BE2C (cell line): ENCODE measurements at regions not wholly inside any gene's neighbourhood (a gene's known extent, or its start where the extent isn't known, plus 50 kb on each side); places are given as distances from the start of the nearest gene placed in this dataset.
A peak's percentile ranks its signal among the peaks of the same experiment; 100 is the strongest.
"Not testable (repeated sequence)": the region's sequence is repeated elsewhere in the genome, so short reads cannot be mapped to it uniquely, and the experiment has no call there.

Experiments
- DNase-seq: peaks from one replicate; pipeline ENCODE4 v3.0.0-alpha.2; 2020
- H3K27me3 ChIP-seq: fragments of 250-450 bp; sonication (Bioruptor Pico); 2 replicates; pipeline ENCODE4 v1.5.1; 2020; ENCODE audit warnings: mild to moderate bottlenecking
- H3K36me3 ChIP-seq: fragments of 250-450 bp; sonication (Bioruptor Pico); 2 replicates; pipeline ENCODE4 v1.5.1; 2020; ENCODE audit warnings: mild to moderate bottlenecking
- H3K4me1 ChIP-seq: fragments of 250-450 bp; sonication (Bioruptor Pico); 2 replicates; pipeline ENCODE4 v1.5.1; 2020
- H3K4me3 ChIP-seq: 2 replicates; pipeline ENCODE4 v1.5.1; 2011; ENCODE audit warnings: low read depth, low read length
- H3K9me3 ChIP-seq: fragments of 250-450 bp; sonication (Bioruptor Pico); 2 replicates; pipeline ENCODE4 v1.5.1; 2020
- TF ChIP-seq, protein P1 (sequence below): IDR thresholded peaks from 2 replicates; pipeline ENCODE4 v1.5.1; 2012; ENCODE audit warnings: mild to moderate bottlenecking, low read depth, low read length

DNA sequence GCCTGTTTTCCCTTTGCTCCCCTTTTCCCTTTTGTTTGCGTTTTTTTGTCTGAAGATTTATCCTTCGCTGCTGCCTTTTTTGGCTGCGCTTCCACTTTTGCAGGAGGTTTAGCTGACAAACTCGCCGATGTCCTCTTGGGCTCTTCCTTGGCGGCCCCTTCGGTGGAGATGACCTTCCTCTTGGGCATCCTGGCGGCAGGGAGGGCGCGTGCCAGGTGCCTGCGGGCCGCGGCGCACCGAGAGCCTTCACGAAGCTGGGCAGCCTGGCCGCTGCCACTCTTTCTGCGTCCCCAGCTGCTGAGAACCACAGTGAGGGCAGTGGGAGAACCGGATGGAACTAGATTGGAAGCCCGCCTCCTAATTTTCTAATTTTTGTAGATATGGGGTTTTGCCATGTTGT, 197.1 kb upstream of the C2CD4B start:
- no peak for DNase-seq
- Histone ChIP-seq H3K36me3 (no peaks in the 10 kb centered on the region), H3K27me3 (no peaks in the 10 kb centered on the region), H3K4me3 (no peak overlapping the region), H3K9me3 (no peaks in the 10 kb centered on the region), H3K4me1 (peaks cover 15% of the 10 kb centered on the region)
- TF ChIP-seq, protein P1, sequence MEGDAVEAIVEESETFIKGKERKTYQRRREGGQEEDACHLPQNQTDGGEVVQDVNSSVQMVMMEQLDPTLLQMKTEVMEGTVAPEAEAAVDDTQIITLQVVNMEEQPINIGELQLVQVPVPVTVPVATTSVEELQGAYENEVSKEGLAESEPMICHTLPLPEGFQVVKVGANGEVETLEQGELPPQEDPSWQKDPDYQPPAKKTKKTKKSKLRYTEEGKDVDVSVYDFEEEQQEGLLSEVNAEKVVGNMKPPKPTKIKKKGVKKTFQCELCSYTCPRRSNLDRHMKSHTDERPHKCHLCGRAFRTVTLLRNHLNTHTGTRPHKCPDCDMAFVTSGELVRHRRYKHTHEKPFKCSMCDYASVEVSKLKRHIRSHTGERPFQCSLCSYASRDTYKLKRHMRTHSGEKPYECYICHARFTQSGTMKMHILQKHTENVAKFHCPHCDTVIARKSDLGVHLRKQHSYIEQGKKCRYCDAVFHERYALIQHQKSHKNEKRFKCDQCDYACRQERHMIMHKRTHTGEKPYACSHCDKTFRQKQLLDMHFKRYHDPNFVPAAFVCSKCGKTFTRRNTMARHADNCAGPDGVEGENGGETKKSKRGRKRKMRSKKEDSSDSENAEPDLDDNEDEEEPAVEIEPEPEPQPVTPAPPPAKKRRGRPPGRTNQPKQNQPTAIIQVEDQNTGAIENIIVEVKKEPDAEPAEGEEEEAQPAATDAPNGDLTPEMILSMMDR, result no peak

- H3K4me3 ChIP-seq, result no peak overlapping the region
- no peaks in the 10 kb centered on the region for H3K36me3 ChIP-seq
- TF ChIP-seq, protein P1, result no peak
- peaks cover 15% of the 10 kb centered on the region for H3K4me1 ChIP-seq
- H3K27me3 ChIP-seq, result no peaks in the 10 kb centered on the region
- no peaks in the 10 kb centered on the region for H3K9me3 ChIP-seq
- DNase-seq, result no peak
Measured at GRCh38 chr15:62362608-62363007, 197.5 kb upstream of the C2CD4B start.

DNA sequence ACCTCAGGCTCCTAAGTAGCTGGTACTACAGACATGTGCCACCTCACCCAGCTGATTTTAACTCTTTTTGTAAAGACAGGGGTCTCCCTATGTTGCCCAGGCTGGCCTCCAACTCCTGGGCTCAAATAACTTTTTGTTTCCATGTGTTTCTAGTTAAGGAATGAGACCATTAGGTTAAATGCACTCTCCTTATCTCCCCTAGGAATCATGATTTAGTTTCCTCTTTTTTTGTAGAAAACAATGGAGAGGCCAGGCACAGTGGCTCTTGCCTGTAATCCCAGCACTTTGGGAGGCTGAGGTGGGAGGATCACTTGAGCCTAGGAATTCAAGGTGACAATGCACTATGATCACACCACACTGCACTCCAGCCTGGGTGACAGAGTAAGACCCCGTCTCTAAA, 198.8 kb upstream of the C2CD4B start:
- Histone ChIP-seq H3K9me3 (no peaks in the 10 kb centered on the region), H3K4me3 (no peak overlapping the region), H3K4me1 (peaks cover 15% of the 10 kb centered on the region), H3K27me3 (no peaks in the 10 kb centered on the region), H3K36me3 (no peaks in the 10 kb centered on the region)
- TF ChIP-seq, protein P1, result no peak
- DNase-seq, result no peak

DNA sequence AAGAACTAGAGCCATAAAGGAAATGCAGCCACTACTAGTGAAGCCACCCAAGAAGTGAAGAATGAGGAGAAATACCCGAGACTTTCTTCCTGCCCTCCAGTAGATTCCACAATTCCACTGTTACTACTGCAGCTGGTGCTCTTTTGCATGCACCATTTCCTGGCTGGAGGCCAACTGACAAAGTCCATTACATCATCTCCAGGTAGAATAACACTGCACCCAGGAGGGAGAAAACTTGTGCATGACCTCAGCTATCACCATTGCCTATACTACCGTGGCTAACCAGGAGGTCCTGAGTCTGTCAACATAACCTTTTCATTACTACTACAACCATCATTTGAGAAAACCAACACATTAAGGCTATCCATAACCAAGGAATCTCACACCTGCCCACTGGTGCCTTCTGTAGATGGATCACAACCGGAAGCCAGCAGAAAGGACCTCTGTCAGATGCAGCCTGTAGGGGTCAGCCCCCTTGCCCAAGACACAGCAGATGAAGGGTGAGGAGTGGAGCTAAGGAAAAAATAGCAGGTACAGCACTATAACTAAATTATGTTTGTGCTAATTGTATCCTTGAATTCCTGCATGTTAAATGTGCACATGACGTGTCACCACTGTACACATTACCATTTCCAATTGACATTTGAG, 200.8 kb upstream of the C2CD4B start:
- peaks cover 7% of the 10 kb centered on the region for H3K4me1 ChIP-seq
- H3K36me3 ChIP-seq, result no peaks in the 10 kb centered on the region
- H3K4me3 ChIP-seq, result no peak overlapping the region
- H3K27me3 ChIP-seq, result no peaks in the 10 kb centered on the region
- peak; percentile 52 for DNase-seq
- TF ChIP-seq, protein P1, result no peak
- no peaks in the 10 kb centered on the region for H3K9me3 ChIP-seq

- Histone ChIP-seq H3K27me3 (no peaks in the 10 kb centered on the region), H3K4me3 (no peak overlapping the region), H3K36me3 (no peaks in the 10 kb centered on the region), H3K4me1 (peaks cover 7% of the 10 kb centered on the region), H3K9me3 (no peaks in the 10 kb centered on the region)
- TF ChIP-seq, protein P1, result no peak
- no peak for DNase-seq
Measured at GRCh38 chr15:62369454-62369853, 204.4 kb upstream of the C2CD4B start.

DNA sequence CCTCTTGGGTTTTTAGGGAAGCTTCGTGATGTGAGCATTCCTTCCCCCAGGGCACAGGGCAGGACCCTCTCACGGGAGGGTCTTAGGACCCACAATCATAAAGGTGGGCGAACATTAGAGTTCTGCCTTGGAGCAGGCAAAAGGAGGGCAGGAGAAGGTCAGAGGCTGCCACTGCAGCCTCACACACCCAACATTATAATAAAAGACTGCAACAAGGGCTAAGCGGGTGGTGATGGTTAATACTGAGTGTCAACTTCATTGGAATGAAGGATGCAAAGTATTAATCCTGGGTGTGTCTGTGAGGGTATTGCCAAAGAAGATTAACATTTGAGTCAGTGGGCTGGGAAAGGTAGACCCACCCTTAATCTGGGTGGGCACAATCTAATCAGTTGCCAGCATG, 206.6 kb upstream of the C2CD4B start:
- not testable (repeated sequence) for H3K36me3 ChIP-seq, H3K4me1 ChIP-seq, DNase-seq, H3K4me3 ChIP-seq, H3K9me3 ChIP-seq, H3K27me3 ChIP-seq
